HG03571 (cell line): ENCODE measurements at regions not wholly inside any gene's neighbourhood (a gene's known extent, or its start where the extent isn't known, plus 50 kb on each side); places are given as distances from the start of the nearest gene placed in this dataset.

Experiments
- ATAC-seq: cut with Tn5 transposase; IDR thresholded peaks from one replicate; pipeline ENCODE4 v1.9.1; 2021; ENCODE audit not compliant: unreplicated experiment

DNA sequence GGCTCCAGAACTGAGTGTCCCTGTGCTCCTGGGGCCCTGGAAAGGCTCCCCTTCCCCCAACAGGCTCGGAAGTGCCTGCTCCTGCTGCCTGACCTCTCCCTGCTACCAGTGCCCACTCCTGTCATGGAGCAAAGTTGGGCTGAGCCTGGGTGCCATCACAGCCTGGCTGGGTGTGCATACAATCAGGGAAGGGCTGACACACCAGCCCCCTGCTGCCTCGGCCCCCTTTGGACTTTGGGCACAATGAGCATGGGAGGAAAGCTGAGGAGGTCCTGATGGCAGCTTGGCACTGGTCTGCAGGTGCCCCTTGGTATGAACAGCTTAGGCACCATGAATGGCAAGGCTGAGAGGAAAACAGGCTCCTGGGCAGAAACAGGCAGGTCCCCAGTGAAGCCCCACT is 405.0 kb downstream of the PID1 start:
- ATAC-seq, result no peak

DNA sequence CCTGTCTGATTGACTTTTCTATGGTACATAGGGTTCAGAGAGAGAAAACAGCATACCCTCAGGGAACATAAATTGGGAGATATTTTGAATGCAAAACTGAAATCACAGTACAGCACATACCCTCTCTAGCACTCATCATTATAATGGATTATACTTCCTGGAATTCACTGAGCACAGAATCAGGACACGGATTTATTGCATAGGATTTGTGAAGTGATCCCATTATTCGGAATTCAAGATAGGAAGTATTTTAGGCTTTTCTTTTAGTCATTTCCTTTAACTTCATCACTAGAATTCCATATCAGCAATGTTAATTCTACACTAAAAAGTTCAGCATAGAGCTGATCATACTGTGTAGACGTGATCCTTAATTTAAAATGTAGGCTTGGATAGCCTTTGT is 407.0 kb downstream of the PID1 start:
- no peak for ATAC-seq

DNA sequence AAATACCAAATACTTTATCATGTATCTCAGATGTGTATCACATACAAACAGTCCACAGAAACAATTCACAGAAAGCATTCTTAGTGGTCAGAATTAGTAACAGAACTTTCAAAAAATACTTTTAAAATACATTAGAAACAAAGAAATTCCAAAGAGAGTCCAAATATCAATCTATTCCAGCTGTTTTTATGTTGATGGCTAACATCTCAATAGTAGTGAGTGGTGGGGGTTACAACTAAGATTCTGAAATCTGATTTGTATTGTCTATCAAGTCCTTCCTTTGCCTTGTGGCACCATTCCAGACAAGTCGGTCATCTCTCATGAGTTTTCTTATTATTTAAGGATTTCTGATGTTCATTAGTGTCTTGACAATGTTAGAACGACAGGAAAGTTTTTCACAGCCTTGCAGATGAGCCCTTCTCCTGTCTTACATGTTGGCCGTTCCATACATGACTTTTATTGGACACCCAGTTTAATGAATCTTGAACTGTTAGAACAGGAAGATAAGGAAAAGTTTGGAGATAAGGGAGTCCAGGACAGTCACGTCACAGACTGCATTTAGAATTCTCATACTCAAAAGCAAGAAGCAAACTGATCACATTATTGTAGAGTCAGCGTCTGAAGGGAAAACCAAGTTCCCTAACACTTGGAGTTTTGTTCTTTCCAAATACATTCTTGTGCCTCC is 410.3 kb downstream of the PID1 start:
- ATAC-seq, result no peak

DNA sequence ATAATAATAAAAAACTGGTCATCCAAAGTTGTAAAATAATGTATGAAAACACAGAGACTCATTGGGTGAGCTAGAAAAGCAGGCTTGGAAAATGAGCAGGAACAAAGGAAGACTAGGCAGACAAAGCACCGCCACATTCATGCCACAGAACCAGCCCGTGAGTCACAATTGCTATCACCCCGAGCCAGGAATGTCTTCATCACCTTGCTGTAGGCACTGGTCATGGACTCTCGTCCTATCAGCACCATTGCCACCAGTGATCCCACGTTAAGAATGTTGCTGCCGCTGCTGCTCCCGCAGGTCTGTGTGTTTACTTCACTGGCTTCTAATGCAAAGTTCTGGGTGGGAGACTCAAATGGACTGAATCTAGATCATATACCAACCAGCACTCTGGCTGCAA is 417.9 kb downstream of the PID1 start:
- ATAC-seq, result no peak

DNA sequence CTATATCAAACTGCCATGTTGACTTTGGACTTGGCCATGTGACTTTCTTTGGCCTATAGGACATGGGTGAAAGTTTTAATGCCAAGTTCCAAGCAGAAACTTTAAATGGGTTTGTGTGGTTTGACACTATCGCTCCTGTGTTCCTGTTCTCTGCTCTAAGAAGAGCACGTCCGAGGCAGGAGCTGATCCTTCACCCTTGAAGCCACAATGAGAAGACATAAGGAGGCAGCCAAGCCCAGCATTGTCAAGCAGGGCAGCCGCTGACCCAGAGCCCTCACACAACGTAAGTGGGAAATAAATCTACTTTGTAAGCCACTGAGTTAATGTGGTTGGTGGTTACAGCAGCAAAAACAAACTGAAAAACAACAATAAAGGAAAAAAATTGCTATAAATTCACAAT is 422.4 kb downstream of the PID1 start:
- ATAC-seq, result no peak

DNA sequence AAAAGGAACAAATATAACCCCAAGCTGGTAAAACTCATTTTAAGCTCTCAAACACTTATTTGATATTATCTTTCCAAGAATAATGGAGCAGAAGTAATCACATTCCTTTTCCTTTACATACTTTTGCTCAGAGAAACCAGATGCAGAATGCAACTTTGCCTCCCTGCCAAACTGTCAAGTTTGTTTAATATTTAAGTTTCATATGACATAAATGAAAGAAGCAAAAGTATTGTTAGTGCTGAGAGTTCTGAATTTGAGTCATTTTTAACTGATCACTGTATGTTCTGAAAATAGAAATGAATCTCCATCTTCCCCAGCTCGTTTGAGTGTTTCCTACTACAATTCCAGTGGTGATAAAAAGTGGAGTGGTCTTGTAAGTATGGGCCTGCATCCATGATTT is 423.4 kb downstream of the PID1 start:
- ATAC-seq, result no peak

DNA sequence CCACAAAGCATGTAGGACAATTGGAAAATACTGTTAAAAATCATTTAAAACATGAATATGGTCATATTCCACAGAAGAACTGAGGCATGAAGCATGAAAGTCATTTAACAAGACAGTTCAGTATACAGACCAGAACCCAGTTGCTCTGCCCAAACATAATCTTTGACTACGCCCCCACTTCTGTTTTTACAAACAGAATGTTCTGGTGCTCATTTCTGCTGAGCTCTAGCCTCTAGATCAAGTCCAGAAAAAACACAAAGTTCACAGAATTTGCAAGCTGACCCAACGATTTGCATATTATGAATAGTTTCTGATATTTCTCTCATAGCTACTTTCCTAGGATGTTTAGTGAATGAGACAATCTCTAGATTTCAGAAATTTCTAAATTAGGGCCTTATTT is 424.9 kb downstream of the PID1 start:
- no peak for ATAC-seq

DNA sequence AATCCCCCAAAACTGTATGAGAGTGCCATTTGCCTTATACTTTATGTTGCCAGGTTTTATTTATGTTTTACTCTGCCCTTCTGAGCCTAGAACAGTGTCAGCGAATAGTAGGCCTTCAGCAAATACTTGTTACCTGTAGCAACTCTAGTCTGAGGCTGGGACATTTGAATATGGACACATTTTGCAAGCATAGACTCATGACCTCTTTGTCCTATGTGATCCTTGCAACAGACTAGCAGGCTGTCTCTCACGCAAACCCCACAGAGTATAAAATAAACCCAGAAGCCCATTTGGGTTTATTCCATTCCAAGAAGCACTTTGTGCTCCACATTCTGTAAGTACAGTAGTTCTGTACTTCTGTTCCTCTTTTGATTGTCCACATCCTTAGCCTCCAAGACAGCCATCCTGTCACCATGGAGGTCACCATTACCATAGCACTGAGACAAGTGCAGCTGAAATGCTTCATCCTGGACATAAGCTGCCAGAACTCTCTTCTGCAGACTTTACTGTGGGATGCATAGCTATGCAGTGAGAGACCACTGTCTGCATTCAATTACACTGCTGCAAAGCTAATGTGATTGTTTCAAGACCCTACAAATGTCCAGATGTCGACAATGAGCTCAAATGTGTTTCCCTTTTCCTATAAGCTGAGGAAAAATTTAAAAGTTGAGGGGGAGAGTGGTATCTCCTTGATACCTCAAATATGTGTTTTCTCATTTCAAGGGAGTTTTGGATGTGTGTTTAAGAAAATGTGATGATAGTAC is 425.7 kb downstream of the PID1 start:
- ATAC-seq, result no peak

DNA sequence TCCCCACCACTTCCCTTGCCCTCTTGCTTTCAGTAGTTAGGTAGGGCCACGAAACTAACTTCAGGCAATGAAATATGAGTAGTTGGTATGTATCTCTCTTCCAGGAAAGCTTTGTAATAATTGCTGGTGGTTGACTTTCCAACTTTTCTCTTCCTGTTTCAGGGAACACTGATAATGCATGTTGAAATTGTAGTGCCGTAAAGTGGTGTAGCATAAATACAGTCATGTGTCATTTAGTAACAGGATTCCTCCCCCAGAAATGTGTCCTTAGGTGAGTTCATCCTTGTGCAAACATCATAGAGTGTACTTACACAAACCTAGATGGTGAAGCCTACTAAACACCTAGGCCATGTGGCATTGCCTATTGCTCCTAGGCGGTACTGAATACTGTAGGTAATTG is 429.2 kb downstream of the PID1 start:
- ATAC-seq, result no peak

DNA sequence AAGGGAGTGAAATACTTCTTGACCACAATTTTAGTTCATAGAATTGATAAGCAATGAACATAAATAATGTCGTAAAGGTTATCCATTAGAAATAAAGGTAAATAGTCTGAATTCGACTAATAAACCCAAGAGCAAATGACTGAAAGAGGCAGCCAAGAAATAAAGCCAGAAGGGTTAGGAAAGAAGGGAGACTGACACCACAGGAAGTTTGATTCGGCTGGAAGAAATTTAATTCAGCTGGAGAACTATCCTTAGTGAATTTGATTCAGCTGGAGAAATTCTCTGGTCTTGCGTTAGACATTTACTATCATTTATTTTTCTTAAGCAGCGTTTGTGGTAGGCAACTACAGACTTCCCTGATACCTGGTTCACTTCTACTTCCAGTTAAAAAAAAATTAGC is 429.6 kb downstream of the PID1 start:
- ATAC-seq, result no peak

DNA sequence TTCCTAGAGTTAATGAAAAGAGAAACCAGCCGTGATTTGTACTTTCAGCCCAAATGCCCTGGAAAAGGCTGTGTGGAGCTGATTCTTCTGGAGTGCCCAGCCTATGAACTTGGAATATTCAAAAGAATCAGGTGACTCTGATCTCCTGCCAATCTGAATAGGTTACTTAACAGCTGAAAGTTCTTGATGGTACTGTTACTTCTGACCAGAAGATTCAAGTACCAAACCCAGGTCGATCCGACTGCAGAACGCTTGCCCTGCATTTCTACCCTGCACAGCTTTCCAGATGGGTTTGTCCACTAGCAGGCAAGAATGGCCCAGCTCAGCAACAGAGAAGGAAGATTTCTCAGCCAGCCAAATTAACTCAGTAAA is 430.4 kb downstream of the PID1 start:
- no peak for ATAC-seq

DNA sequence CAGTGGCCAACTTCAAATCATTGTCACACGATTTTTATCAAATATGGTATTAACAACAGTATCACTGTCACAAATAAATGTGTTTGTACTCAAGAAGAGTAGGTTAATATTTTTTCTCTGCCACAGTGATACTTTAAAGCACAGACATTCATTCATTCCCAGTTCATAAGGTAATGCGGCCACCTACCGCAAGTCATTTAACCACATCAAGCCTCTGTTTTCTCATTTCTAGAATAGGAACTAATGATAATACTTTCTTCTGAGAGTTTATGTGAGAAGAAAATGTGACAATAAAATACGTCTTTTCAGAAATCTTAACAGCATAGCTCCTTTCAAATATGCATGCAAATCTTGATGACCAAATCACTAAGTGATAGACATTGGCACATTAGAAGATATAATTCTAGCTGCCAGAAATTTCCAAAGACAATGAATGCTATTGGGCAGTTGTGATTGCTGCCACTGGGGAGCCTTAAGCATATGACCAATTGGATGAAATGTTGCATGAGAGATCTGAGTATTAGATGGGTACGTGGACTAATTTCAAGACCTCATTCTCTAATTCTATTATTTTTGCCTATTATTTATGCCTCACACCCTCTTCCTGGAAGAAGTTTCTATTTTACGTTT is 430.9 kb downstream of the PID1 start:
- ATAC-seq, result no peak

DNA sequence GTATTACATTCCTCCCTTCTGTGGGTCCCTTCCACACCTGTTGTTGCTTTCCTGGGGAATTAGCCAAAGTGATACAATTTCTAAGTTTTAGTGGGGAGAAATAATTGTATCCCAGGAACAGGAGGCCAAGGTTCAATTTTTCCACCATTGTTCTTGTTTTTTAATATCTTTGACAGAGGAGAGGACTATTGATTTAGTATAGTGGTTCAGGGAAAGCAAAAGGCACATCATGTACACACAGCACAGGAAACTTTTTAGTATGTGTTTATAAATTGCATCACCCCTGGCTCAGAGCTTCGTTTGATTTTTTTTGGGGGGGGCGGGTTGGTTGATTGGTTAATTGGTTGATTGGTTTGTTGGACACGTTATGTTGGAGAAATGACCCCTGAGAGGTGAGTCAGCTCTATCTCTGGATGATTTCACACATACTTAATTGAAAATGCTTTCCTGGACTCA is 431.6 kb downstream of the PID1 start:
- no peak for ATAC-seq

DNA sequence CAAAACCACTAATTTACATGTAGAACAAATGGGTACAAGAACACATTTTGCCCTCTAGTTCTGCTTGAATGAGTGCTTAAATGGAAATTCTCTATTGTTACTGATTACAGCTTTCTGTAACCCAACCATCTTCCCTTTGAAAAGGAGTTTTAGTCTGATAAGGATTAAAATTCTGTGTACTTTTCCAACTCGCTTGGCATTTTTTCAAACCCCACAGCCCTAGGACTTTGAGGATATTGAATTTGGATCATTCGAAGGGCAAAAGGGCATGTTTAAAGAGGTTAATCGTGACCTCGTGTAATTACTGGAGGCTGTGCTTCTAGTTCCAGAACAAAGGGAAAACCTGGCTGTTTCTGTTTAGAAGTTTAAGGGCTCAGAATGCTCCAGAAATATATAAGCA is 432.3 kb downstream of the PID1 start:
- no peak for ATAC-seq

DNA sequence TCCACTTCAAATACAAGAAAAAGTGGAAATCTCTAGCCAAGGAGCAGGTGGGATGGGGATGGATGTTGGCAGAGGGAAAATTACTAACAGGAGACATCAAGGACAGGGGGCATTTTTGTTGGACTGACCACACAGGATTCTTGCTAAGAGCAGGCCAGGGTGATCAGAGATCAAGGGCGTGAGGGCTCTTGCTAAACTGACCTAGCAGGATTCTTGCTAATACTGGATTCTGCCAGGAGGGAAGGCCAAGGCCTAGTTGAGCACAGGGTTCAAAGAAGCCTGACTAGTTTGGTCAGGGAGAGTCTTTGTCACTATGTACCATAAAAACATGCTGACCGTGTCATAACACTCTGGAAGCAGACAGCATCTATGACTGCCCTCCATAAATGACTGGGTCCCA is 442.7 kb downstream of the PID1 start:
- no peak for ATAC-seq

DNA sequence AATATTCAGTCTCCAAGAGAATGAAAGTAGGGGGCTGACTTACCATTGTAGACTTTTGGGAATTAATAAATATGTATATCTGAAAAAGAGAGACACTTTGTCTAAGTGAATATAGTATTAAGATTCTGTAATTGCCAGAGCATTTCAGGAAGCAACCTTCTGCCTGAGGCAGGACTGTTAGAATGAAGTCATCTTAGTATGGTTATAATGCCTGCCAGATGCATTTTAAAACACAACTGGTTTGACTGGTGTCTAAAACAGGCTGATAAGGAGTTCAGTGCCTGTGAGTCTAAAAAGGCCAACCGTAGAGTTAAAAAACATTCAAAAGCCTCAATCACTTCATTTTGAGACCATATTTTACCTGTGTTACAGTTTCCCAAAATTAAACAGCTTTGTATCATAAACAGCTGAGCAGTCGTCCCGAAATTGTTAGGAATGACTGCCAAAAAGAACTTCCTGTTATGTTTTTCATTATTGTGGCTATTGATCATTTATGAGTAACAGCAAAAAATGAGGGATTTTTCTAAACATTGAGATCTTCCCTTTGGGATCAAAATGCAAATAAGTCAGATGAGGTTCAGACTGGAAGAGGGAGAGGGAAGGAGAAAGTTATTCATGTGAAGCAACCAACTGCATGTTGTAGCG is 443.9 kb downstream of the PID1 start:
- no peak for ATAC-seq

DNA sequence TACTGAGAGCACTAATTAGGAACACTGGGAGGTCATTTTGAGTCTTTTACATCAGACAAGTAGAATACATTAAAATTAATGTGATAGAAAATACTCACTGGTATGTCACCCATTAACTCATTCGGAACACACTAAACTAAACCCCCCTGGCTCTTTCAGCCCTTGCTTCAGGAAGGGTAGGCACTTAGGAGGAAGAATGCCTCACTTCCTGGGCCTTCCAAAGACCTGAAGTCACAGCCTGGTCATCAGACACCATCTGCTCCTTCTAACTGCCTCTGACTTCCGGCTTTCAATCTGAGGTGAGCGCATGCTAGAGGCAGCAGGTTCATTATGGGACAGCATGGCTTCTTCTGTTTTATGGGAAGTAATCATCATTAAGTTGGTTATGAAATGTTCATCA is 451.4 kb downstream of the PID1 start:
- no peak for ATAC-seq

DNA sequence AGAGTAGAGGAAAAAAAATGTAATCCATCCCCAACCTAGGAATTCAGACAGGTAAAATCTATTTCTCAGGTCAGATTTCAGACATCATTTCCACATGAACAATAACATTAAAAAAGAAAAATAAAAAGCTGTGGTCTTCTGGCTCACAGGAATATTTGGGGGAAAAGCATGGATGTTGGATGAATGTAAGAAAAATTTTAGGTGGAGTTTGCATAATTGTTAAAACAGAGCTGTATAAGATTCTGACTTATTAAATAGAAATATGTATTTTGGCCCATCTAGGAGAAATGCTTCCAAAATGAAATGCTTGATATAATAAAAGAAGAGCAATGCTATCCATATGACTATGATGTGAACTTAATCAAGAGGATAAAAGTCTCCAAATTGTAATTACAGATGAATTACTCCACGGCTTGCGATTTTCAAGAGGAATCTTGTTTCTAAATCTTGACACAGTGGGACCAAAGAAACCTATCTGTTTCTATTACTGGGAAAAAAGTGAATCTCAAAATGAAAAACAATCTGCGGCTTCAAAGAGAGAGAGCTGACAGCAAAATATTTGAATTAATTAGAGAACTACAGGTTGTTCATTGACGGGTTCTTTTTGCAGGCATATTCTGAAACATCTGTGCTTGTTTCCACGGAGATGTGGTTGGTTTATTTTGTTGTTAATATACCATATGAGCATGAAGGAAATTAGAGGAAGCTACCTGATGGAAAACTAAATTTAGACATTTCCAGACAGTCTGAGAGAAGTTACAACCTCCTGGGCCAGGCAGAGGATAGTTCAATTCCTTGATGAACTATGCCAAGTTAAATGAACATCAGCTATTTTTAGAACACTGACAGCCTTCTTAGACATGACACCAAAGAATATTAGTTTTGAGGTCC is 468.7 kb downstream of the PID1 start:
- no peak for ATAC-seq

DNA sequence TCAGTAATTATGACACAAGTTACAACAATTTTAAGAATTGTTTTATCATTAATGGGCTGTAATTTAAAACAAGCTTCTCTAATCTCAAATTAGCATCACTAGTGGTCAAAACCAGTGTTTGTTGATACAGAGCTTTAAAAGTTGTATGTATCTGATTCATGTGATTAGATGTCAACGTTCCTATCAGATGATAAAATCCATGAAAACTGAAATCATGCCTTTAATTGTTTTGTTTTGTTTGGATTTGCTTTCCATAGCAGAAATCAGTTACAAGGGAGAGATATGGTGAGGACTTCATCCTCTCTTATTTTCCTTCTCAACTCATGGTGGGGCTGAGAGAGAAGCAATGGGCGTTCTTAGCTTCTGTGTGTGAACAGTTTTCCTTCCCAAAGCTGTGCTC is 469.6 kb downstream of the PID1 start:
- no peak for ATAC-seq

DNA sequence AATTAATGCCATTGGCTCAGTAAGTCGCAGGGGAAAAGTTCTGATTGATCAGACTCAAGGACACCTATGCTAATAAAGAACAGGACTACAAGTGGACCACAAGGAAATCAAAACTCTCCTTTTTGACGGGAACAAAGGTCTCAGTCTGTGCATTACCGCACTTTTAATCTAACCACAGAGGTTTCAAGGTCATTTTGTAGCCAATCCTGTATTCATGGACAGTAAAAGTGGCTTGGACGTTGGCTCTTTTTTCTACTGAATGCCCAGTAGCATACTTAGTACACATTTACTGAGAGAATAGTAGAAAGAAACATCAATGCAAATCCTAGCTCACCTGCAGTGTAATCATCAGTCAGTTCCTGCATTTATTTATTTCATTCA is 471.9 kb downstream of the PID1 start:
- no peak for ATAC-seq
